Tibial nerve (tissue), 4 donors: ENCODE measurements at regions not wholly inside any gene's neighbourhood (a gene's known extent, or its start where the extent isn't known, plus 50 kb on each side); places are given as distances from the start of the nearest gene placed in this dataset.

ENCODE experiments used
- DNase-seq, 2 donors: peaks; one replicate each; pipeline ENCODE4 v3.0.0-alpha.2; 2019; ENCODE audit warnings: low spot score in 2 of 2
- H3K27ac ChIP-seq, 4 donors: fragments of 200-600 bp; sonication (generic) in 3 of 4; one replicate each; pipeline ENCODE4 v1.5.1; 2017 to 2019; ENCODE audit warnings: mild to moderate bottlenecking in 1 of 4
- H3K27me3 ChIP-seq, 2 donors: fragments of 200-600 bp; sonication (generic) in 1 of 2; one replicate each; pipeline versions ENCODE4 v1.5.1 to v1.6.0; 2017 to 2019
- H3K36me3 ChIP-seq, 3 donors: fragments of 200-600 bp; sonication (generic); one replicate each; pipeline ENCODE4 v1.5.1; 2018 to 2019
- H3K4me1 ChIP-seq, 4 donors: fragments of 200-600 bp; sonication (generic) in 3 of 4; one replicate each; pipeline ENCODE4 v1.5.1; 2017 to 2019
- H3K4me3 ChIP-seq, 4 donors: fragments of 200-600 bp; sonication (generic) in 3 of 4; one replicate each; pipeline ENCODE4 v1.5.1; 2017 to 2019; ENCODE audit warnings: mild to moderate bottlenecking in 1 of 4, moderate library complexity in 1 of 4
- H3K9me3 ChIP-seq, 4 donors: fragments of 200-600 bp; sonication (generic) in 3 of 4; one replicate each; pipeline ENCODE4 v1.5.1; 2017 to 2019
- EP300 ChIP-seq, 2 donors: sonication (generic); formaldehyde crosslinking; IDR thresholded peaks; one replicate each; pipeline ENCODE4 v1.6.1; 2017; ENCODE audit warnings: antibody characterized with exemption in 2 of 2, mild to moderate bottlenecking in 1 of 2
- POLR2A ChIP-seq, 2 donors: fragments of 450-650 bp; IDR thresholded peaks; one replicate each; pipeline ENCODE4 v1.6.1; 2017; ENCODE audit warnings: antibody characterized with exemption in 2 of 2, mild to moderate bottlenecking in 2 of 2, moderate library complexity in 2 of 2
- WGBS, 2 donors: methylation state at CpG; one replicate each; pipeline ENCODE4 v1.1.5; 2018; 5-methylcytosine and 5-hydroxymethylcytosine counted together
- TF ChIP-seq, protein P1 (sequence below), 5 experiments: fragments of 200-600 bp in 3 of 5; fragments of 450-650 bp in 2 of 5; sonication (generic) in 3 of 5; IDR thresholded peaks; one replicate each; pipeline ENCODE4 v1.5.1; 2016 to 2019; ENCODE audit warnings: antibody characterized with exemption in 5 of 5, mild to moderate bottlenecking in 3 of 5, moderate library complexity in 2 of 5

DNA sequence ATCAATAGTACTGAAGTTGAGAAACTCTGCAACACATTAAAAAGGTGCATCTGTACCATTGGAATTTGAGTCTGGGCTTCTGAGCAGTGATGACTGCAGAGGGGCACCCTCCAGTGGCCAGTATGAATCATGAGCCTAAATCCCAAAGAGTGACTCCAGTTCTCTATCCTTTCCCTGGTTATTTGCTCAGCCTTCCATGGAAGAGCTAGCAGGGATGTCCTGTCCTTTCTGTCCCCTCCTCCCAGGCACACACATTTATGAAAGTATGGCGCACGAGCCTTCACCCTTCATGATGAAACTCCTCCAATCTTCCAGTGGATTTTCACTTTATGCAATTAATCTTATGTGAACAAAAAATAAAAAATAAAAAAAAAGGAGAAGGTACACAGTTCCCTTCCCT is 81.0 kb downstream of the ESM1 start:
- Histone ChIP-seq H3K27me3 (no peaks in the 10 kb centered on the region), H3K36me3 (no peaks in the 10 kb centered on the region), H3K27ac (no peak overlapping the region), H3K4me3 (no peak overlapping the region), H3K4me1 (peaks cover 0 to 7% (median 4%) of the 10 kb centered on the region in 4 donors), H3K9me3 (no peaks in the 10 kb centered on the region)
- DNase-seq = no peak
- TF ChIP-seq, protein P1, sequence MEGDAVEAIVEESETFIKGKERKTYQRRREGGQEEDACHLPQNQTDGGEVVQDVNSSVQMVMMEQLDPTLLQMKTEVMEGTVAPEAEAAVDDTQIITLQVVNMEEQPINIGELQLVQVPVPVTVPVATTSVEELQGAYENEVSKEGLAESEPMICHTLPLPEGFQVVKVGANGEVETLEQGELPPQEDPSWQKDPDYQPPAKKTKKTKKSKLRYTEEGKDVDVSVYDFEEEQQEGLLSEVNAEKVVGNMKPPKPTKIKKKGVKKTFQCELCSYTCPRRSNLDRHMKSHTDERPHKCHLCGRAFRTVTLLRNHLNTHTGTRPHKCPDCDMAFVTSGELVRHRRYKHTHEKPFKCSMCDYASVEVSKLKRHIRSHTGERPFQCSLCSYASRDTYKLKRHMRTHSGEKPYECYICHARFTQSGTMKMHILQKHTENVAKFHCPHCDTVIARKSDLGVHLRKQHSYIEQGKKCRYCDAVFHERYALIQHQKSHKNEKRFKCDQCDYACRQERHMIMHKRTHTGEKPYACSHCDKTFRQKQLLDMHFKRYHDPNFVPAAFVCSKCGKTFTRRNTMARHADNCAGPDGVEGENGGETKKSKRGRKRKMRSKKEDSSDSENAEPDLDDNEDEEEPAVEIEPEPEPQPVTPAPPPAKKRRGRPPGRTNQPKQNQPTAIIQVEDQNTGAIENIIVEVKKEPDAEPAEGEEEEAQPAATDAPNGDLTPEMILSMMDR (IDR thresholded peaks at IDR 0.05) = no peak
- TF ChIP-seq POLR2A (IDR thresholded peaks at IDR 0.05) (no peak), EP300 (IDR thresholded peaks at IDR 0.05) (no peak)
- 65 to 76% methylated on average over 2 of the region's 2 CpGs for WGBS, 2 donors

GRCh38 chr5:54902791-54903473 is 82.5 kb downstream of the ESM1 start:
- Histone ChIP-seq H3K4me1 (peaks cover 0 to 7% (median 4%) of the 10 kb centered on the region in 4 donors), H3K27me3 (peaks cover 0 to 6% of the 10 kb centered on the region in 2 donors), H3K9me3 (no peaks in the 10 kb centered on the region), H3K27ac (no peak overlapping the region), H3K4me3 (no peak overlapping the region), H3K36me3 (no peaks in the 10 kb centered on the region)
- no peak for DNase-seq
- WGBS, 2 donors = 59 to 83% methylated on average over 2 of the region's 2 CpGs
- TF ChIP-seq POLR2A (IDR thresholded peaks at IDR 0.05) = no peak
- TF ChIP-seq EP300 (IDR thresholded peaks at IDR 0.05) = no peak
- TF ChIP-seq, protein P1 (IDR thresholded peaks at IDR 0.05) = no peak

- TF ChIP-seq EP300 (IDR thresholded peaks at IDR 0.05) (peak in 1 of 2 donors; percentile 53), POLR2A (IDR thresholded peaks at IDR 0.05) (no peak)
- TF ChIP-seq, protein P1 (IDR thresholded peaks at IDR 0.05) = no peak
Measured at GRCh38 chr5:54900984-54901725, 84.2 kb downstream of the ESM1 start.

GRCh38 chr5:54897001-54897400 is 88.4 kb downstream of the ESM1 start:
- DNase-seq = no peak
- H3K27me3 ChIP-seq = peaks cover 0 to 10% of the 10 kb centered on the region in 2 donors
- peaks cover 0 to 10% (median 3%) of the 10 kb centered on the region in 4 donors for H3K4me1 ChIP-seq
- H3K27ac ChIP-seq = no peak overlapping the region
- TF ChIP-seq POLR2A (IDR thresholded peaks at IDR 0.05) = no peak
- TF ChIP-seq, protein P1 (IDR thresholded peaks at IDR 0.05) = no peak
- TF ChIP-seq EP300 (IDR thresholded peaks at IDR 0.05) = no peak
- no peak overlapping the region for H3K4me3 ChIP-seq
- no peaks in the 10 kb centered on the region for H3K9me3 ChIP-seq
- no peaks in the 10 kb centered on the region for H3K36me3 ChIP-seq
- WGBS, 2 donors = 98 to 99% methylated on average over 10 of the region's 10 CpGs

More at GRCh38 chr5:54900984-54901725, 84.2 kb downstream of the ESM1 start:
- Histone ChIP-seq H3K4me3 (no peak overlapping the region), H3K36me3 (no peaks in the 10 kb centered on the region), H3K4me1 (peaks cover 0 to 7% (median 4%) of the 10 kb centered on the region in 4 donors), H3K27me3 (peaks cover 0 to 10% of the 10 kb centered on the region in 2 donors), H3K9me3 (no peaks in the 10 kb centered on the region), H3K27ac (no peak overlapping the region)
- peak in 1 of 2 donors; percentile 64 for DNase-seq
- WGBS, 2 donors = 64 to 66% methylated on average over 13 of the region's 13 CpGs

- peaks cover 0 to 5% (median 0%) of the 10 kb centered on the region in 4 donors for H3K4me1 ChIP-seq
- no peaks in the 10 kb centered on the region for H3K9me3 ChIP-seq
- TF ChIP-seq, protein P1 (IDR thresholded peaks at IDR 0.05) = peak; percentile 10 to 52 (median 20)
- no peak for TF ChIP-seq EP300 (IDR thresholded peaks at IDR 0.05)
- WGBS, 2 donors = 39% methylated on average over 6 of the region's 6 CpGs
- H3K36me3 ChIP-seq = no peaks in the 10 kb centered on the region
- peaks cover 0 to 10% of the 10 kb centered on the region in 2 donors for H3K27me3 ChIP-seq
- H3K4me3 ChIP-seq = no peak overlapping the region
- DNase-seq = peak in 1 of 2 donors; percentile 66
- no peak overlapping the region for H3K27ac ChIP-seq
Measured at GRCh38 chr5:54895816-54896341, 89.5 kb downstream of the ESM1 start.
